Hepatocyte (in vitro differentiated cells): ENCODE measurements at regions not wholly inside any gene's neighbourhood (a gene's known extent, or its start where the extent isn't known, plus 50 kb on each side); places are given as distances from the start of the nearest gene placed in this dataset.

Source experiments
- CTCF ChIP-seq: fragments of 200-600 bp; sonication (generic); IDR thresholded peaks from 2 replicates; pipeline ENCODE4 v1.5.1; 2016; ENCODE audit warnings: antibody characterized with exemption, mild to moderate bottlenecking; ENCODE audit not compliant: poor library complexity
- EZH2 ChIP-seq: fragments of 200-600 bp; sonication (generic); IDR thresholded peaks from 2 replicates; pipeline ENCODE4 v1.6.1; 2016; ENCODE audit warnings: antibody characterized with exemption, mild to moderate bottlenecking, borderline replicate concordance

GRCh38 chr1:81192647-81193642 lies 607.8 kb upstream of the ADGRL2 start:
- TF ChIP-seq EZH2, result no peak
- no peak for TF ChIP-seq CTCF
